Nephron progenitor cell (in vitro differentiated cells): ENCODE measurements at regions not wholly inside any gene's neighbourhood (a gene's known extent, or its start where the extent isn't known, plus 50 kb on each side); places are given as distances from the start of the nearest gene placed in this dataset.

Source experiments
- DNase-seq: peaks from one replicate; pipeline ENCODE4 v3.0.0; 2021
- H3K27ac Mint-ChIP-seq: 2 replicates; pipeline ENCODE4 v1.8.0; 2021; ENCODE audit warnings: mild to moderate bottlenecking, moderate library complexity, mixed read lengths
- H3K27me3 Mint-ChIP-seq: 2 replicates; pipeline ENCODE4 v1.8.0; 2021; ENCODE audit warnings: mild to moderate bottlenecking, low read depth, mixed read lengths; ENCODE audit not compliant: poor library complexity
- H3K36me3 Mint-ChIP-seq: 2 replicates; pipeline ENCODE4 v1.8.0; 2021; ENCODE audit warnings: low read depth, mixed read lengths
- H3K4me1 Mint-ChIP-seq: 2 replicates; pipeline ENCODE4 v1.8.0; 2021; ENCODE audit warnings: mixed read lengths
- H3K4me3 Mint-ChIP-seq: 2 replicates; pipeline ENCODE4 v1.8.0; 2021; ENCODE audit warnings: mild to moderate bottlenecking, moderate library complexity, mixed read lengths
- H3K9me3 Mint-ChIP-seq: 2 replicates; pipeline ENCODE4 v1.8.0; 2021; ENCODE audit warnings: mild to moderate bottlenecking, moderate library complexity, mixed read lengths
- TF ChIP-seq, protein P1 (sequence below): fragments of 200-600 bp; sonication (generic); IDR thresholded peaks from 2 replicates; pipeline ENCODE4 v1.5.0; 2021; ENCODE audit warnings: antibody characterized with exemption

DNA sequence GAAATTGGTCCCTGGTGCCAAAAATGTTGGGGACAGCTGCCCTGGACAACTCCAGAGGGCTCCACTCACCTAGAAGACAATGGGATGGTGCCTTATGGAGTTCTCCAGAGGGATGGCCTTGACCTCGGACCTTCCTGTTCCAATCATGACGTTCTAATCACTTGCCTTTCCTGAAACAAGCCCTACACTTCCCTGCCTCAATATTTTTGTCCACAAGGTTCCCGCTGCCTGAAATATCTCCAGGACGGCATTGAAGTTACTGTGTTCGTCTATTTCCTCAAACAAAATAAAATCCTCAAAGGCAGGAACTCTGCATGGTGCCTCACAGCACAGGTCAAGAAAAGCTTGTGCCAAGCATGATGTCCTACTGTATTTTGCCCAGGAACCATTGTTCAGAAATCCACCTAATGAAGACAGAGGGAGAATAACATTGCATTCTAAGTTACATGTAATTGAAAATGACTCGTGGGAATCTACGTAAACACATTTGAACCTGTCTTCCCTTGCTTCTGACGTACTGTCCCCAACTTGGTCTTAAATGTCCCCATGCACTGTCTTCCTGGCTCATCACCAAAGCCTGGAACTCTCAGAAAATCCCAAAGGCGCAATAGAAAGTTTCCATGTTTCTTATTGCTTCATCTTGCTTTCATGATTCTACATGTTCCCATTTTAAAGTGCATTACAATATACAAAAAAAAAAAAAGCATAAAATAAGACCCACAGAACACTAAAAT, 342.3 kb upstream of the NRP1 start:
- Mint-ChIP-seq H3K4me3 (no peak overlapping the region), H3K27me3 (no peaks in the 10 kb centered on the region), H3K4me1 (peaks cover 17% of the 10 kb centered on the region), H3K9me3 (peaks cover 41% of the 10 kb centered on the region), H3K36me3 (peaks cover 16% of the 10 kb centered on the region), H3K27ac (no peak overlapping the region)
- no peak for DNase-seq
- TF ChIP-seq, protein P1, sequence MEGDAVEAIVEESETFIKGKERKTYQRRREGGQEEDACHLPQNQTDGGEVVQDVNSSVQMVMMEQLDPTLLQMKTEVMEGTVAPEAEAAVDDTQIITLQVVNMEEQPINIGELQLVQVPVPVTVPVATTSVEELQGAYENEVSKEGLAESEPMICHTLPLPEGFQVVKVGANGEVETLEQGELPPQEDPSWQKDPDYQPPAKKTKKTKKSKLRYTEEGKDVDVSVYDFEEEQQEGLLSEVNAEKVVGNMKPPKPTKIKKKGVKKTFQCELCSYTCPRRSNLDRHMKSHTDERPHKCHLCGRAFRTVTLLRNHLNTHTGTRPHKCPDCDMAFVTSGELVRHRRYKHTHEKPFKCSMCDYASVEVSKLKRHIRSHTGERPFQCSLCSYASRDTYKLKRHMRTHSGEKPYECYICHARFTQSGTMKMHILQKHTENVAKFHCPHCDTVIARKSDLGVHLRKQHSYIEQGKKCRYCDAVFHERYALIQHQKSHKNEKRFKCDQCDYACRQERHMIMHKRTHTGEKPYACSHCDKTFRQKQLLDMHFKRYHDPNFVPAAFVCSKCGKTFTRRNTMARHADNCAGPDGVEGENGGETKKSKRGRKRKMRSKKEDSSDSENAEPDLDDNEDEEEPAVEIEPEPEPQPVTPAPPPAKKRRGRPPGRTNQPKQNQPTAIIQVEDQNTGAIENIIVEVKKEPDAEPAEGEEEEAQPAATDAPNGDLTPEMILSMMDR = no peak

DNA sequence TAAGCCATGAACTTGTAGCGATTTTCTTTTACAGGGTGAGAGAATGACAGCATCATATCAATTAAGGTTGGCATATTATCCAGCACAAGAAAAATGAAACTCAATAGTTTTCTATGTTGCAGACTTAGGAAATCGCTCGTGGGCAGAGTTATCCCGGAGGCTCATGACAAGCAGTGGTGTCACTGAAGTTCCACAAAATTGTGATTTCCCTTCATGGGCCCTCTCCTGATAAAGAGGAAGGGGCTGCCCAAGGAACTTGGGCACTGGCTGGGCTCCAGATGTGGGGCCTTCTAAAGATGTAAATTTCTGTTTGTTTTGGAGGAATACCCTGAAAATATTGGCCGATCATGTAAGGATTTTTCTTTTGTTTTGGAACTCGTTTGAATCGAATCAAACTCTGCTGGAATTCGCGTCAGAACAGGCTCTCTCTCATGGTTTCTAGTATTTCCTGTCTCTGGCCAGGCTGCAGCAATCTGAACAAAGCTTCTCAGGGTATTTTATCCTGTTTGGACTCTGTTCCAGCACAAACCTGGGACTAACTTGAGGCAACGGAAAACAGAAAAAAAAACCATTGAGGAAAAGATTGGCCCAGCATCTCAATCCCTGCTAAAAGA, 340.6 kb upstream of the NRP1 start:
- TF ChIP-seq, protein P1 = no peak

DNA sequence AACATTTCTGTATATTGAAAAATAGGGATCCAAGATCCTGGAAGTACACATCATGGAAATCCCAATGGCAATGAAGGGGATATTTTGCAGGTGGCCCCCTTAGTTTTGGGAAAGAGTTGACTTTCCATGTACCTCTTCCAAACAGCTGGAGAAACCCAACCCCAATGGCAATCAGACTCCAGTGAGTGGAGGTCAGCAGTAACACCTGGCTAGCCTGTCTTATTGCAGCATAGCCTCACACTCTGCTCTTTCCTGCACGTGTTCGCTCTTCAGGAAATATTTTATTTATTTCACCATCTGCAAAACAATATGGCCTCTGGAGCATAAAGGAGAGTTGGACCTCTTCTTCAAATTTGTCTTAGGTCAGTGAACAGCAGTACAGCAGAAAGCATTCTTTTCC, 340.0 kb upstream of the NRP1 start:
- H3K9me3 Mint-ChIP-seq = peaks cover 35% of the 10 kb centered on the region
- H3K4me1 Mint-ChIP-seq = peaks cover 5% of the 10 kb centered on the region
- no peak overlapping the region for H3K4me3 Mint-ChIP-seq
- no peak for DNase-seq
- TF ChIP-seq, protein P1 = no peak
- H3K27ac Mint-ChIP-seq = no peak overlapping the region
- no peaks in the 10 kb centered on the region for H3K27me3 Mint-ChIP-seq
- peaks cover 16% of the 10 kb centered on the region for H3K36me3 Mint-ChIP-seq

More for the DNA sequence above, 340.6 kb upstream of the NRP1 start:
- Mint-ChIP-seq H3K27me3 (no peaks in the 10 kb centered on the region), H3K9me3 (peaks cover 41% of the 10 kb centered on the region), H3K27ac (peak overlapping the region; percentile 47), H3K4me1 (peaks cover 11% of the 10 kb centered on the region), H3K36me3 (peaks cover 16% of the 10 kb centered on the region), H3K4me3 (no peak overlapping the region)
- no peak for DNase-seq

DNA sequence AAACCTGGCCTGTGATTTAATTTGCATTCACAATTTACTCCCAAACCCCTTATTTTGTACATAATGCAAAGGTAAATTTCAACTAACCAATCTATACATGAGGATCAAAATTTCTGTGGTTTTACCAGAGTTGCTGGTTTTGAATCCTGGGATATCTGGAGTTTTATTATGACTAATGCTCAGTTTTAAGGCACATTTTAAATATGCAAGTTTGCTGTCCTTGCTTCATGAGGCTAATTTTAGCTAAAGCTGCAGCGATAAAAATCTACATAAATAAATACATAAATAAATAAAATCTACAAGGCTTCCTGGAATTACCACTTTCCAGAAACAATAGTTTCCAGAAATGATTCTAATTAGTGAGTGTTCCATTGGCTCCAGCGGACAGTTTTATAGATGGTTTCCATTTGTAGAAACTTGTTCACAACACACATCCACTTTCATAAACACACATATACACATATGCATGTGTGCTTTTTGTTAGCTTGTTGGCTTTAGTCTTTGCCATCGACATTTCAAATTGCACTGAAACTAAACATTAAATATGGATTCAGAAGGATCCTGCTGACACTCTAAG, 339.5 kb upstream of the NRP1 start:
- Mint-ChIP-seq H3K4me1 (no peaks in the 10 kb centered on the region), H3K36me3 (peaks cover 12% of the 10 kb centered on the region), H3K27ac (no peak overlapping the region), H3K27me3 (no peaks in the 10 kb centered on the region), H3K9me3 (peaks cover 29% of the 10 kb centered on the region), H3K4me3 (no peak overlapping the region)
- TF ChIP-seq, protein P1 = no peak
- DNase-seq = no peak

DNA sequence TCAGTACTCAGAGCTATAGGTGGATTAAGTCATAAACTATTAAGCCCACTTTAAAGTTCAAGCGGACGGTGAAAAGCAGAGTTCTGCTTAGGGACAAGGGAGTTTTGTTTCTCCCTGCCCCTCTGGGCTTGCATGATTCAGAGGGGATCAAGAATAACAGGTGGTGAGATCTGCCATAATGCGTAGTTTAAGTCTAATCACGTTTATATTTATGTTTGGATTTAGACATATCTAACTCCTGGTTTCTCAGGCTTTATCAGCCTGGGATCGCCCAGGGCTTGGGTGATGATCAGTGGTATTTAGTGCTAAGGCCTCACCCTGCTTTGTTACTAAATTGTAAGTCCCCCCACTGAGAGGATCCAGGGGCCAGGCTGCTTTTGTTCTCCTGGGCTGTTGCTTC, 335.4 kb upstream of the NRP1 start:
- H3K36me3 Mint-ChIP-seq = no peaks in the 10 kb centered on the region
- H3K27ac Mint-ChIP-seq = no peak overlapping the region
- TF ChIP-seq, protein P1 = no peak
- no peak overlapping the region for H3K4me3 Mint-ChIP-seq
- peaks cover 5% of the 10 kb centered on the region for H3K9me3 Mint-ChIP-seq
- DNase-seq = no peak
- no peaks in the 10 kb centered on the region for H3K27me3 Mint-ChIP-seq
- H3K4me1 Mint-ChIP-seq = peaks cover 6% of the 10 kb centered on the region
